NT2/D1 (cell line): ENCODE measurements at regions not wholly inside any gene's neighbourhood (a gene's known extent, or its start where the extent isn't known, plus 50 kb on each side); places are given as distances from the start of the nearest gene placed in this dataset.

Source experiments
- SUZ12 ChIP-seq: IDR thresholded peaks from 2 replicates; pipeline ENCODE4 v1.6.1; 2011; ENCODE audit not compliant: insufficient read length, insufficient read depth; ENCODE audit errors: extremely low read depth
- YY1 ChIP-seq: IDR thresholded peaks from 2 replicates; pipeline ENCODE4 v1.6.1; 2011; ENCODE audit not compliant: insufficient read length, insufficient read depth
- ZNF274 ChIP-seq: IDR thresholded peaks from 2 replicates; pipeline ENCODE4 v1.6.1; 2011; ENCODE audit warnings: mild to moderate bottlenecking, low read depth, low read length

- TF ChIP-seq SUZ12 = no peak
- no peak for TF ChIP-seq YY1
- TF ChIP-seq ZNF274 = no peak
Measured at GRCh38 chr20:7775072-7775471, 165.2 kb downstream of the HAO1 start.
